Esophagus squamous epithelium (tissue), 5 donors: ENCODE measurements at regions not wholly inside any gene's neighbourhood (a gene's known extent, or its start where the extent isn't known, plus 50 kb on each side); places are given as distances from the start of the nearest gene placed in this dataset.

Source experiments
- DNase-seq: peaks from one replicate; lab custom pipeline; 2025; lab: John Stamatoyannopoulos, UW
- H3K27ac ChIP-seq, 4 donors: fragments of 200-600 bp; sonication (generic); one replicate each; pipeline ENCODE4 v1.5.1; 2016 to 2019; ENCODE audit warnings: mild to moderate bottlenecking in 1 of 4
- H3K27me3 ChIP-seq, 4 donors: fragments of 200-600 bp; sonication (generic); 1 replicate in 3 of 4; 2 replicates in 1 of 4; pipeline versions ENCODE4 v1.5.1 to v1.6.0; 2017 to 2021; ENCODE audit warnings: antibody characterized with exemption in 1 of 4
- H3K36me3 ChIP-seq, 3 donors: fragments of 200-600 bp; sonication (generic); one replicate each; pipeline ENCODE4 v1.5.1; 2016 to 2019
- H3K4me1 ChIP-seq, 3 donors: fragments of 200-600 bp; sonication (generic); one replicate each; pipeline ENCODE4 v1.5.1; 2017 to 2019
- H3K4me3 ChIP-seq, 4 donors: fragments of 200-600 bp; sonication (generic); 1 replicate in 3 of 4; 2 replicates in 1 of 4; pipeline ENCODE4 v1.5.1; 2016 to 2019; ENCODE audit warnings: mild to moderate bottlenecking in 2 of 4, moderate library complexity in 1 of 4
- H3K9me3 ChIP-seq, 3 donors: fragments of 200-600 bp; sonication (generic); one replicate each; pipeline ENCODE4 v1.5.1; 2016 to 2019
- CTCF ChIP-seq, 6 experiments: fragments of 450-650 bp in 4 of 6; fragments of 200-600 bp in 2 of 6; sonication (generic) in 2 of 6; IDR thresholded peaks; one replicate each; pipeline ENCODE4 v1.5.1; 2016 to 2019; ENCODE audit warnings: antibody characterized with exemption in 6 of 6, mild to moderate bottlenecking in 4 of 6, moderate library complexity in 4 of 6
- POLR2A ChIP-seq, 4 donors: fragments of 450-650 bp; IDR thresholded peaks; one replicate each; pipeline ENCODE4 v1.6.1; 2017; ENCODE audit warnings: antibody characterized with exemption in 4 of 4, mild to moderate bottlenecking in 4 of 4, moderate library complexity in 3 of 4
- WGBS, 2 donors: methylation state at CpG; one replicate each; pipeline ENCODE4 v1.1.5; 2018; 5-methylcytosine and 5-hydroxymethylcytosine counted together
- intact Hi-C: fragments of 100-400 bp; cut with DNase I; formaldehyde crosslinking; loops from one replicate; pipeline ENCODE4 v1.15.0; 2022
- donor health status: DM: yes; HTN: yes; CAD: no.

- Histone ChIP-seq H3K27ac (no peak overlapping the region), H3K4me3 (no peak overlapping the region), H3K4me1 (no peaks in the 10 kb centered on the region), H3K36me3 (no peaks in the 10 kb centered on the region), H3K9me3 (no peaks in the 10 kb centered on the region), H3K27me3 (no peaks in the 10 kb centered on the region)
- DNase-seq, result no peak
- TF ChIP-seq POLR2A (IDR thresholded peaks at IDR 0.05) (no peak), CTCF (IDR thresholded peaks at IDR 0.05) (no peak)
- WGBS, 2 donors, result 33 to 52% methylated on average over 5 of the region's 5 CpGs
- intact Hi-C loops, result no loop called here
Observed at GRCh38 chr6:168734523-168734922, 293.5 kb downstream of the SMOC2 start.

GRCh38 chr6:168732676-168733075, 291.7 kb downstream of the SMOC2 start:
- Histone ChIP-seq H3K36me3 (no peaks in the 10 kb centered on the region), H3K9me3 (no peaks in the 10 kb centered on the region), H3K27ac (no peak overlapping the region), H3K4me3 (no peak overlapping the region), H3K4me1 (no peaks in the 10 kb centered on the region), H3K27me3 (no peaks in the 10 kb centered on the region)
- WGBS, 2 donors, result 75 to 80% methylated on average over 8 of the region's 8 CpGs
- no peak for TF ChIP-seq CTCF (IDR thresholded peaks at IDR 0.05)
- no peak for TF ChIP-seq POLR2A (IDR thresholded peaks at IDR 0.05)
- no peak for DNase-seq
- intact Hi-C loops, result no loop called here

GRCh38 chr6:168730931-168731716, 290.1 kb downstream of the SMOC2 start:
- no peaks in the 10 kb centered on the region for H3K36me3 ChIP-seq
- no peaks in the 10 kb centered on the region for H3K4me1 ChIP-seq
- H3K4me3 ChIP-seq, result no peak overlapping the region
- H3K9me3 ChIP-seq, result no peaks in the 10 kb centered on the region
- no peaks in the 10 kb centered on the region for H3K27me3 ChIP-seq
- TF ChIP-seq CTCF (IDR thresholded peaks at IDR 0.05), result no peak
- no peak overlapping the region for H3K27ac ChIP-seq
- WGBS, 2 donors, result 80 to 83% methylated on average over 11 to 14 of the region's 14 CpGs
- intact Hi-C loops, result no loop called here
- no peak for DNase-seq

- DNase-seq, result no peak
- no peak overlapping the region for H3K4me3 ChIP-seq
- intact Hi-C loops, result no loop called here
- no peaks in the 10 kb centered on the region for H3K36me3 ChIP-seq
- H3K9me3 ChIP-seq, result no peaks in the 10 kb centered on the region
- no peaks in the 10 kb centered on the region for H3K4me1 ChIP-seq
- WGBS, 2 donors, result 63% methylated on average over 2 of the region's 2 CpGs
- H3K27me3 ChIP-seq, result no peaks in the 10 kb centered on the region
- H3K27ac ChIP-seq, result no peak overlapping the region
- TF ChIP-seq CTCF (IDR thresholded peaks at IDR 0.05) (no peak), POLR2A (IDR thresholded peaks at IDR 0.05) (no peak)
Observed at GRCh38 chr6:168728056-168728455, 287.1 kb downstream of the SMOC2 start.

GRCh38 chr6:168726312-168726856, 285.4 kb downstream of the SMOC2 start:
- H3K27me3 ChIP-seq, result peaks cover 0 to 3% (median 0%) of the 10 kb centered on the region in 4 donors
- intact Hi-C loops, result no loop called here
- no peaks in the 10 kb centered on the region for H3K4me1 ChIP-seq
- H3K9me3 ChIP-seq, result no peaks in the 10 kb centered on the region
- H3K4me3 ChIP-seq, result no peak overlapping the region
- TF ChIP-seq POLR2A (IDR thresholded peaks at IDR 0.05) (no peak), CTCF (IDR thresholded peaks at IDR 0.05) (no peak)
- DNase-seq, result no peak
- WGBS, 2 donors, result 67 to 71% methylated on average over 9 of the region's 12 CpGs
- no peak overlapping the region for H3K27ac ChIP-seq
- no peaks in the 10 kb centered on the region for H3K36me3 ChIP-seq
